CD14-positive monocyte (primary cell): ENCODE measurements at regions not wholly inside any gene's neighbourhood (a gene's known extent, or its start where the extent isn't known, plus 50 kb on each side); places are given as distances from the start of the nearest gene placed in this dataset.

ENCODE experiments used
- DNase-seq, 3 donors: peaks; one replicate each; pipeline ENCODE4 v3.0.0-alpha.2; 2011 to 2022
- H2AFZ ChIP-seq: 2 replicates; pipeline ENCODE4 v1.6.0; 2012; ENCODE audit warnings: mild to moderate bottlenecking, low read depth, low read length, inconsistent platforms; ENCODE audit not compliant: insufficient read depth, poor library complexity, severe bottlenecking
- H3K27ac ChIP-seq, 2 donors: 1 replicate in 1 of 2; 2 replicates in 1 of 2; pipeline ENCODE4 v1.5.1; 2012 to 2013; ENCODE audit warnings: low read length in 2 of 2, control low read depth in 1 of 2, inconsistent platforms in 1 of 2, low read depth in 1 of 2, mild to moderate bottlenecking in 1 of 2
- H3K27me3 ChIP-seq, 2 donors: one replicate each; pipeline versions ENCODE4 v1.6.0 to v1.6.1; 2011 to 2013; ENCODE audit warnings: low read length in 2 of 2; ENCODE audit not compliant: control insufficient read depth in 2 of 2, insufficient read depth in 2 of 2
- H3K36me3 ChIP-seq, 2 donors: replicated peaks in 1 of 2; 1 replicate in 1 of 2; 2 replicates in 1 of 2; pipeline versions ENCODE4 v1.5.1 to v1.6.1; 2012 to 2013; ENCODE audit warnings: low read length in 2 of 2, control low read depth in 1 of 2, inconsistent platforms in 1 of 2, mild to moderate bottlenecking in 1 of 2; ENCODE audit not compliant: insufficient read depth in 2 of 2, control insufficient read depth in 1 of 2
- H3K4me1 ChIP-seq, 2 donors: 1 replicate in 1 of 2; 2 replicates in 1 of 2; pipeline versions ENCODE4 v1.5.1 to v1.6.1; 2012 to 2013; ENCODE audit warnings: low read length in 2 of 2, control low read depth in 1 of 2, inconsistent platforms in 1 of 2, mild to moderate bottlenecking in 1 of 2, moderate library complexity in 1 of 2; ENCODE audit not compliant: insufficient read depth in 2 of 2, control insufficient read depth in 1 of 2
- H3K4me2 ChIP-seq: replicated peaks from 2 replicates; pipeline ENCODE3; 2012; ENCODE audit warnings: low read length, moderate library complexity, mild to moderate bottlenecking; ENCODE audit not compliant: poor library complexity, severe bottlenecking; ENCODE audit errors: extremely low read depth
- H3K4me3 ChIP-seq, 3 experiments: fragments of 200-600 bp in 1 of 3; sonication (generic) in 1 of 3; replicated peaks in 1 of 3; 1 replicate in 2 of 3; 2 replicates in 1 of 3; pipeline ENCODE4 v1.5.1; 2011 to 2013; ENCODE audit warnings: low read length in 3 of 3, mild to moderate bottlenecking in 3 of 3, control low read depth in 2 of 3, low read depth in 2 of 3, inconsistent platforms in 1 of 3, moderate library complexity in 1 of 3
- H3K79me2 ChIP-seq: 2 replicates; pipeline ENCODE4 v1.6.0; 2012; ENCODE audit warnings: mild to moderate bottlenecking, control low read depth, inconsistent platforms, low read length, moderate library complexity; ENCODE audit not compliant: insufficient read depth
- H3K9ac ChIP-seq: 2 replicates; pipeline ENCODE4 v1.6.0; 2017; ENCODE audit warnings: low read length, mild to moderate bottlenecking; ENCODE audit not compliant: insufficient read depth, poor library complexity, severe bottlenecking
- H3K9me3 ChIP-seq, 2 donors: replicated peaks in 1 of 2; 1 replicate in 1 of 2; 2 replicates in 1 of 2; pipeline versions ENCODE4 v1.5.1 to v1.6.1; 2012 to 2013; ENCODE audit warnings: low read length in 2 of 2, control low read depth in 1 of 2; ENCODE audit not compliant: control insufficient read depth in 1 of 2, insufficient read depth in 1 of 2
- H4K20me1 ChIP-seq: 2 replicates; pipeline ENCODE4 v1.6.0; 2012; ENCODE audit warnings: mild to moderate bottlenecking, low read length, control low read depth, moderate library complexity; ENCODE audit not compliant: insufficient read depth
- H3K27ac Mint-ChIP-seq, 7 donors: one replicate each; pipeline ENCODE4 v1.8.0; 2020; ENCODE audit warnings: mild to moderate bottlenecking in 7 of 7, mixed read lengths in 7 of 7, moderate library complexity in 6 of 7, inconsistent platforms in 2 of 7
- H3K27me3 Mint-ChIP-seq, 3 donors: one replicate each; pipeline ENCODE4 v1.8.0; 2021 to 2022; ENCODE audit warnings: low read depth in 3 of 3, mild to moderate bottlenecking in 3 of 3, mixed read lengths in 3 of 3, moderate library complexity in 3 of 3, inconsistent platforms in 1 of 3
- H3K36me3 Mint-ChIP-seq, 2 donors: one replicate each; pipeline ENCODE4 v1.8.0; 2020; ENCODE audit warnings: mixed read lengths in 2 of 2, inconsistent platforms in 1 of 2, mild to moderate bottlenecking in 1 of 2
- H3K4me1 Mint-ChIP-seq: one replicate; pipeline ENCODE4 v1.8.0; 2020; ENCODE audit warnings: mild to moderate bottlenecking, mixed read lengths
- H3K4me3 Mint-ChIP-seq, 2 donors: one replicate each; pipeline ENCODE4 v1.8.0; 2020; ENCODE audit warnings: mild to moderate bottlenecking in 2 of 2, mixed read lengths in 2 of 2, moderate library complexity in 1 of 2
- H3K9me3 Mint-ChIP-seq, 7 donors: one replicate each; pipeline ENCODE4 v1.8.0; 2020 to 2022; ENCODE audit warnings: mixed read lengths in 7 of 7, mild to moderate bottlenecking in 6 of 7, moderate library complexity in 6 of 7, inconsistent platforms in 2 of 7
- WGBS: methylation state at CpG from one replicate; pipeline ENCODE4 v1.1.5; 2013; ENCODE audit warnings: missing lambda C conversion rate; ENCODE audit not compliant: insufficient coverage; 5-methylcytosine and 5-hydroxymethylcytosine counted together
- intact Hi-C, 2 donors: fragments of 100-400 bp; cut with micrococcal nuclease; formaldehyde crosslinking; loops; one replicate each; pipeline versions ENCODE4 v1.15.0 to v1.15.1; 2023
- TF ChIP-seq, protein P1 (sequence below): fragments of 200-600 bp; IDR thresholded peaks from one replicate; pipeline ENCODE4 v1.8.0; 2022; ENCODE audit warnings: antibody characterized with exemption, mild to moderate bottlenecking

DNA sequence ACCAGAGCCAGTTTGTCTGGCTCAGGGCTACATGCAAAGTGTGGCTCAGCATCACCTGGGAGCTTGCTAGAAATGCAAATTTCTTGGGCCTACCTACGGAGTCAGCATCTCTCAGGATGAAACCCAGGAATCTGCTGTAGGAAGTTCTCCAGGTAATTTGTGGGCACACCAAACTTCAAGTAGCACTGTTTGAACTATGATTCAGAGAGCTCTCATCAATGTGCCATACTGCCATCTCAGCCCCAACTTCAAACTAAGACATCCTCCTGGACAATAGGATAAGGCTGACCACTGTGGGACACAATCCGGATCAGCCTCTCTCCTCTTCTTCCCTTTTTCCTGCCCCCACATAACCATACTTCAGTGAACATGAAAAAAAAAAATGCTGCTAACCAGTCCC is 374.5 kb downstream of the METTL15 start:
- WGBS: 91% methylated on average over 2 of the region's 2 CpGs
- Histone ChIP-seq H3K4me3 (no peak overlapping the region), H4K20me1 (no peaks in the 10 kb centered on the region), H3K36me3 (no peaks in the 10 kb centered on the region), H3K9ac (no peak overlapping the region), H3K4me1 (no peaks in the 10 kb centered on the region), H3K9me3 (no peaks in the 10 kb centered on the region), H2AFZ (no peak overlapping the region), H3K27me3 (no peaks in the 10 kb centered on the region), H3K79me2 (no peaks in the 10 kb centered on the region), H3K4me2 (no peak overlapping the region), H3K27ac (no peak overlapping the region)
- H3K36me3 Mint-ChIP-seq: no peaks in the 10 kb centered on the region
- H3K9me3 Mint-ChIP-seq: peaks cover 0 to 6% (median 3%) of the 10 kb centered on the region in 7 donors
- peaks cover 0 to 1% (median 0%) of the 10 kb centered on the region in 3 donors for H3K27me3 Mint-ChIP-seq
- H3K4me3 Mint-ChIP-seq: no peak overlapping the region
- no peaks in the 10 kb centered on the region for H3K4me1 Mint-ChIP-seq
- H3K27ac Mint-ChIP-seq: no peak overlapping the region
- intact Hi-C loops: no loop called here
- DNase-seq: no peak
- TF ChIP-seq, protein P1, sequence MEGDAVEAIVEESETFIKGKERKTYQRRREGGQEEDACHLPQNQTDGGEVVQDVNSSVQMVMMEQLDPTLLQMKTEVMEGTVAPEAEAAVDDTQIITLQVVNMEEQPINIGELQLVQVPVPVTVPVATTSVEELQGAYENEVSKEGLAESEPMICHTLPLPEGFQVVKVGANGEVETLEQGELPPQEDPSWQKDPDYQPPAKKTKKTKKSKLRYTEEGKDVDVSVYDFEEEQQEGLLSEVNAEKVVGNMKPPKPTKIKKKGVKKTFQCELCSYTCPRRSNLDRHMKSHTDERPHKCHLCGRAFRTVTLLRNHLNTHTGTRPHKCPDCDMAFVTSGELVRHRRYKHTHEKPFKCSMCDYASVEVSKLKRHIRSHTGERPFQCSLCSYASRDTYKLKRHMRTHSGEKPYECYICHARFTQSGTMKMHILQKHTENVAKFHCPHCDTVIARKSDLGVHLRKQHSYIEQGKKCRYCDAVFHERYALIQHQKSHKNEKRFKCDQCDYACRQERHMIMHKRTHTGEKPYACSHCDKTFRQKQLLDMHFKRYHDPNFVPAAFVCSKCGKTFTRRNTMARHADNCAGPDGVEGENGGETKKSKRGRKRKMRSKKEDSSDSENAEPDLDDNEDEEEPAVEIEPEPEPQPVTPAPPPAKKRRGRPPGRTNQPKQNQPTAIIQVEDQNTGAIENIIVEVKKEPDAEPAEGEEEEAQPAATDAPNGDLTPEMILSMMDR: no peak

DNA sequence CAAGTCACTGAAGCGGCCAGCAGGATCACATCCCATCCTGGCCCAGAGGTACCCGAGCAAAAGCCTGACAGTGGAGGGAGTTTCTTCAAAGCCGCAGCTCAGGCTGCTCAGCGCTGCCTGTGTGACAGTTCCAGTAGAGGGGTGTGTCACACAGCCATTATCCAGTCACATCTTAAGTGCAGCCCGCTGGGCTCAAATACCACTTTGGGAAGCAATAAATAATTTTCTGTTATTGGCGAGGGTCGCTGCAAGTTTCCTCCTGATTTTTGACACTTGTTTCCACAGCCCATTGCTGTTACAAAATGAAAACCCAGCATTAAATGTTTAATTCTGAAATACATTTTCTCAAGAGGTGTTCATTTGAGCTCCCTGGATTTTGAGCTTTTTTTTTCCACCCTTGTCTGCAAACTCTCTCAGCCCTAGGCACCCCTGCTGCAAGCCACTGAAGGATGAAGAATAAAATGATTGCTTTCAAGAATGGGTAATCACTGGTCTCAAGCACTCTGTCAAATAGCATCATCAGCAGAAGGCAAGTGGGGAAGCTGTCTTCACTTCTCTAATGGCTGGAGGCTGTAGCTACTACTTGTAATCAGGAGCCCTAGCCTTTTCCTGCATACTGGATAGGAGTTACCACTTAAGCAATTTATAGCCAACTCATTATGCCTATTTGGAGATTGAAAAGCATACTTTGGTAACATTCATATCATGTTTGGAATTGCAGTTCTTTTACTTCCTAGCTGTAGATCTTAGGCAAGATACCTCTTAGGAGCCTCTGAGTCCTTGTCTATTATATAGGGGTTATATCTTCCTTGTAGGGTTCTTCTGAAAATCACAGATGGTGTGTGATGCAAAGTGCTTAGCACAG is 373.7 kb downstream of the METTL15 start:
- Histone ChIP-seq H3K4me2 (no peak overlapping the region), H3K27ac (no peak overlapping the region), H3K4me3 (no peak overlapping the region), H3K79me2 (no peaks in the 10 kb centered on the region), H4K20me1 (no peaks in the 10 kb centered on the region), H3K4me1 (no peaks in the 10 kb centered on the region), H2AFZ (no peak overlapping the region), H3K36me3 (no peaks in the 10 kb centered on the region), H3K9ac (no peak overlapping the region), H3K9me3 (no peaks in the 10 kb centered on the region), H3K27me3 (no peaks in the 10 kb centered on the region)
- H3K27ac Mint-ChIP-seq: no peak overlapping the region
- TF ChIP-seq, protein P1: no peak
- H3K9me3 Mint-ChIP-seq: peaks cover 0 to 7% (median 3%) of the 10 kb centered on the region in 7 donors
- peaks cover 0 to 1% (median 0%) of the 10 kb centered on the region in 3 donors for H3K27me3 Mint-ChIP-seq
- no peaks in the 10 kb centered on the region for H3K4me1 Mint-ChIP-seq
- H3K4me3 Mint-ChIP-seq: no peak overlapping the region
- H3K36me3 Mint-ChIP-seq: no peaks in the 10 kb centered on the region
- 90% methylated on average over 2 of the region's 7 CpGs for WGBS
- intact Hi-C loops: no loop called here
- no peak for DNase-seq
